ENCODE measurements at regions not wholly inside any gene's neighbourhood (a gene's known extent, or its start where the extent isn't known, plus 50 kb on each side); places are given as distances from the start of the nearest gene placed in this dataset.

DNA sequence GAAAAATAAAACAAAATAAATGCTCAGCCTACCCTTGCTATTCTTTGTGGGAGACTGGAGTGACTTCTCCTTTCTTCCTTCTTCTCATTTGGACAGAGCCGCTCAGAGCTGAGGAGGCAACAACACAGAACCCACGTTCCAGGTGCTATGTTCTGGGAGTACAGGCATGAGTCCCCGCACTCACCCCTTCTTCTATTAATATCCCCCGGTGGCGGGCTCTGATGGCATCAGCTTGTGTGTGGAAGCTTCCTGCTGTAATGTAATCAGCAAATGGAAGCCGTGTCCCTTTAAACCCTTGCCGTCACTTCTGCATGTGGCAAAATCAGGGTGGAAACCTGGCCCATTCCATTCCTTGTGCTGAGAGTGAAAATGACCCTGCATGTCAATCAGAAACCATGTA is 116.9 kb upstream of the ADARB2 start:
- H3K4me1 Mint-ChIP-seq (ENCODE audit: low read depth), result no peaks in the 10 kb centered on the region
- H3K9me3 Mint-ChIP-seq, result peaks cover 41% of the 10 kb centered on the region
- no peak for DNase-seq
- TF ChIP-seq, protein P1, sequence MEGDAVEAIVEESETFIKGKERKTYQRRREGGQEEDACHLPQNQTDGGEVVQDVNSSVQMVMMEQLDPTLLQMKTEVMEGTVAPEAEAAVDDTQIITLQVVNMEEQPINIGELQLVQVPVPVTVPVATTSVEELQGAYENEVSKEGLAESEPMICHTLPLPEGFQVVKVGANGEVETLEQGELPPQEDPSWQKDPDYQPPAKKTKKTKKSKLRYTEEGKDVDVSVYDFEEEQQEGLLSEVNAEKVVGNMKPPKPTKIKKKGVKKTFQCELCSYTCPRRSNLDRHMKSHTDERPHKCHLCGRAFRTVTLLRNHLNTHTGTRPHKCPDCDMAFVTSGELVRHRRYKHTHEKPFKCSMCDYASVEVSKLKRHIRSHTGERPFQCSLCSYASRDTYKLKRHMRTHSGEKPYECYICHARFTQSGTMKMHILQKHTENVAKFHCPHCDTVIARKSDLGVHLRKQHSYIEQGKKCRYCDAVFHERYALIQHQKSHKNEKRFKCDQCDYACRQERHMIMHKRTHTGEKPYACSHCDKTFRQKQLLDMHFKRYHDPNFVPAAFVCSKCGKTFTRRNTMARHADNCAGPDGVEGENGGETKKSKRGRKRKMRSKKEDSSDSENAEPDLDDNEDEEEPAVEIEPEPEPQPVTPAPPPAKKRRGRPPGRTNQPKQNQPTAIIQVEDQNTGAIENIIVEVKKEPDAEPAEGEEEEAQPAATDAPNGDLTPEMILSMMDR (IDR thresholded peaks at IDR 0.05), result no peak
- H3K27ac Mint-ChIP-seq, result no peak overlapping the region
- H3K4me3 Mint-ChIP-seq, result no peak overlapping the region
- H3K27me3 Mint-ChIP-seq (ENCODE audit: insufficient read depth), result no peaks in the 10 kb centered on the region
- no peaks in the 10 kb centered on the region for H3K36me3 Mint-ChIP-seq (ENCODE audit: low read depth)

DNA sequence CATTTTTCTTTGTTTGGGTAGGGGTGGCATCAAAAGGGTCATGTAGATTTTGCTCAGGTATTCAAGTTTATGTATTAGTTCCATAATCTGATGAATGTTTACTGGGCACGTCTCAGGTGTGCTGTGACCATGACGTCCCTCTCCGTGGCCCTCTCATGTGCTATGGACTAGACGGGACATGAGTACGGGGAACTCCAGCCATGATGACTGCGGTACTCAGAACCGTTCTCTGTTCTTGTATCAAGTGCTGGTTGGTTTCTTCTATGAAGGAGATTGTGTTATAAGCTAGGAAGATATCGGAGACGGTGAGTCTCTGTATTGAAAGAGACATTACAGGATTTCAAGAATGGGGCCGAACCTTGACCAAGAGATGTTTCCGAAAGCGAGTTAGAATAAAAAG is 116.5 kb upstream of the ADARB2 start:
- DNase-seq, result no peak
- Mint-ChIP-seq H3K4me3 (no peak overlapping the region), H3K9me3 (peaks cover 41% of the 10 kb centered on the region), H3K4me1 (ENCODE audit: low read depth) (no peaks in the 10 kb centered on the region), H3K27ac (no peak overlapping the region), H3K27me3 (ENCODE audit: insufficient read depth) (no peaks in the 10 kb centered on the region), H3K36me3 (ENCODE audit: low read depth) (no peaks in the 10 kb centered on the region)
- TF ChIP-seq, protein P1 (IDR thresholded peaks at IDR 0.05), result no peak

DNA sequence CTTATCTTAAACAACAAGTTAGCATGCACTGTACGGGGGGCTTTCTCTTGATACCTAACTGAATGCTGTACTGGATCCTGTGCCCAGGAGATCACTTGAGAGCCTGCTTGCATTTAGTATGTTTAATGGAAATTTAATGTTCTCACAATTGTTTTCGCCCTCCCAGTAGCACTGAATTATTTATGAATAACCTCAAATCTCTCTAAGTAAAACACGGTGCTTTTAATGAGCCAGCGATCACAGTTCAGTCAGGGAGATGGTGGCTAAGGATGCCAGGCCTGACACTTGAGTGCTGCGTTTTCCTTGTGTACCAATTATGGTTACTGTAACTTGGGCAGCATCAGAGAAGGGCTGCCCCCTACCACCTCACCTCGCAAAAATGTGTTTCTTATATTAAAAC is 115.5 kb upstream of the ADARB2 start:
- no peaks in the 10 kb centered on the region for H3K27me3 Mint-ChIP-seq (ENCODE audit: insufficient read depth)
- no peaks in the 10 kb centered on the region for H3K4me1 Mint-ChIP-seq (ENCODE audit: low read depth)
- TF ChIP-seq, protein P1 (IDR thresholded peaks at IDR 0.05), result no peak
- no peak for DNase-seq
- no peaks in the 10 kb centered on the region for H3K36me3 Mint-ChIP-seq (ENCODE audit: low read depth)
- no peak overlapping the region for H3K27ac Mint-ChIP-seq
- H3K4me3 Mint-ChIP-seq, result no peak overlapping the region
- peaks cover 43% of the 10 kb centered on the region for H3K9me3 Mint-ChIP-seq

DNA sequence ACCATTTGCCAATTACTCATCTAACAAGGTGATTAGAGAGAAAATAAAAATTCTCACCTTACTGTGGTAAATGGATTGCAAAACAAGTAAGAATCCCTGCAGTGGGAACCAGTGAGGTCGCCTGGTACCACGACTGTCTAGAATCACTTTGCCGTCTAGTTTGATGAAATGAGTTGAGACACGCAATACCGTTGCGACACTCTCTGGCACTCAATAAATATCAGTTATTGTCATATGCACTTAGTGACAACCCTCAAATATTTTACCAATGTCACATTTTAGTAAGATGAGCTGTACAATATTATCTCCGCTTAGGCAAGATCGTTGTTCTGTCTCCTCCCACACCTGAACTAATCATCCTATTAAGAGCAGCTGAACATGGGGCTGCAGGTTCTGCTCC is 114.4 kb upstream of the ADARB2 start:
- no peak overlapping the region for H3K4me3 Mint-ChIP-seq
- H3K36me3 Mint-ChIP-seq (ENCODE audit: low read depth), result no peaks in the 10 kb centered on the region
- DNase-seq, result no peak
- no peaks in the 10 kb centered on the region for H3K27me3 Mint-ChIP-seq (ENCODE audit: insufficient read depth)
- TF ChIP-seq, protein P1 (IDR thresholded peaks at IDR 0.05), result no peak
- H3K4me1 Mint-ChIP-seq (ENCODE audit: low read depth), result no peaks in the 10 kb centered on the region
- H3K9me3 Mint-ChIP-seq, result peaks cover 51% of the 10 kb centered on the region
- no peak overlapping the region for H3K27ac Mint-ChIP-seq

DNA sequence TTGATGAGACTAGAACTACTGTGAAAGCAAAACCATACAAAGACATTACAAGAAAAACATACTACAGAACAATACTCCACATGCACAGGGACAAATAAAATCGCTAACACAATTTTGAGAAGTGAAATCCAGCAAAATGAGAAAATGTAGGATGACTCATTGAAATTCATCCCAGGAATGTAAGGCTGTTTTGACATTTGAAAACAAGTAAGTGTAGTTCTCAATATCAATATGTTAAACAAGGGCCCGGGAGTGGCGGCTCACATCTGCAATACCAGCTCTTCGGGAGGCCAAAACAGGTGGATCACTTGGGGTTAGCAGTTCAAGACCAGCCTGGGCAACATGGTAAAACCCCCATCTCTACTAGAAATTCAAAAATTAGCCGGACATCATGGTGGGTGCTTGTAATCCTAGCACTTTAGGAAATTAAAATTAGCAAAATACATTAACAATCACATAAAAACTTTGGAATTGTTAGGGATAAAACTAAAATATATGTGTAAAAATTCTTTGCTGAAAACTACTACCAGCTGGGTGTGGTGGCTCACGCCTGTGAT is 113.7 kb upstream of the ADARB2 start:
- Mint-ChIP-seq H3K36me3 (ENCODE audit: low read depth) (no peaks in the 10 kb centered on the region), H3K27ac (no peak overlapping the region), H3K4me1 (ENCODE audit: low read depth) (no peaks in the 10 kb centered on the region), H3K4me3 (no peak overlapping the region), H3K27me3 (ENCODE audit: insufficient read depth) (no peaks in the 10 kb centered on the region), H3K9me3 (peaks cover 53% of the 10 kb centered on the region)
- no peak for DNase-seq
- TF ChIP-seq, protein P1 (IDR thresholded peaks at IDR 0.05), result no peak

DNA sequence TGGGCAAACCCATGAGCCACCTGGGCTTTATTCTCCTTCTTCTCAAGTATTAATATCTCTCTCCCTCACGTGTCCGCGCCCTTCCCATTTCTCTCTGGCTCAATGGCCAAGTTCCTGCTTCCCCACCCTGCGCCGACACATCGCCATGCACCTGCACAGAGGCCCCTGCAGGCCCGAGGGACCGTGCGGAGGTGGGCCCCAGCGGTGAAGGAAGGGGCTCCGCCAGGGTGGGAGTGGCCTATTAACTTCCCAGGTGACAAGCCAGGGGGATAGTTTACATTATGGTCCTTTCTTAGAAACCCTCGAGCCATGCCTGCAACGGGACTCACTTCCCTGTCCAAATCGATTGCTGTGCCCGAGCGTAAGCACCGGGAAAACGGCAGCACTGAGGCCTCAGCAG is 110.0 kb upstream of the ADARB2 start:
- DNase-seq, result no peak
- Mint-ChIP-seq H3K36me3 (ENCODE audit: low read depth) (no peaks in the 10 kb centered on the region), H3K27ac (no peak overlapping the region), H3K4me1 (ENCODE audit: low read depth) (no peaks in the 10 kb centered on the region), H3K27me3 (ENCODE audit: insufficient read depth) (no peaks in the 10 kb centered on the region), H3K9me3 (peaks cover 47% of the 10 kb centered on the region), H3K4me3 (no peak overlapping the region)
- TF ChIP-seq, protein P1 (IDR thresholded peaks at IDR 0.05), result no peak

Data from HFFc6 (cell line).